Limb (tissue), 2 donors: ENCODE measurements at regions not wholly inside any gene's neighbourhood (a gene's known extent, or its start where the extent isn't known, plus 50 kb on each side); places are given as distances from the start of the nearest gene placed in this dataset.
"Not testable (repeated sequence)": the region's sequence is repeated elsewhere in the genome, so short reads cannot be mapped to it uniquely, and the experiment has no call there.

Experiments
- DNase-seq, 2 donors: peaks; one replicate each; pipeline ENCODE4 v3.0.0-alpha.2; 2016; ENCODE audit errors: extremely low spot score in 2 of 2

DNA sequence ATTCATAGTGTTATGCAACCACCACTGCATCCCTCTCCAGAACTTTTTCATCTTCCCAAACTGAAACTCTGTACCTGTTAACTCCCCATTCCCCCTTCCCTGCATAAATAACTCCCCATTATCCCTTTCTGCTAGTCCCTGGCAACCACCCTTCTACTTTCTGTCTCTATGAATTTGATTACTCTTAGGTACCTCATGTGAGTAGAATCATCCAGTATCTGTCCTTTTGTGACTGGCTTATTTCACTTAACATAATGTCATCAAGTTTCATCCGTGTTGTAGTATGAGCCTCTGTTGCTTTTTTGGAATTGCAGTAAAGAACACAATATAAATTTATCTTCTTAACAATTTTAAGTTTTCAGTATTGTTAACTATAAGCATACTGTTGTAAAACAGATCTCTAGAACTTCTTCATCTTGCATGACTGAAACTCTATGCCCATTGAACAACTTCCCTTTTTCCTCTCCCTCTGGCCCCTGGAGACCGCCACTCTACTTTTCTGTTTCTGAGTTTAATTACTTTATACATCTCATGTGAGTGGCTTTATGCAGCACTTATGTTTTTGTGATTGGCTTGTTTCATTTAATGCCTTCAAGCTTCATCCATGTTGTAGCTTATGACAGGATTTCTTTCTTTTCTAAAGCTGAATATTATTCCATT, 87.3 kb upstream of the ABCC4 start:
- no peak for DNase-seq

DNA sequence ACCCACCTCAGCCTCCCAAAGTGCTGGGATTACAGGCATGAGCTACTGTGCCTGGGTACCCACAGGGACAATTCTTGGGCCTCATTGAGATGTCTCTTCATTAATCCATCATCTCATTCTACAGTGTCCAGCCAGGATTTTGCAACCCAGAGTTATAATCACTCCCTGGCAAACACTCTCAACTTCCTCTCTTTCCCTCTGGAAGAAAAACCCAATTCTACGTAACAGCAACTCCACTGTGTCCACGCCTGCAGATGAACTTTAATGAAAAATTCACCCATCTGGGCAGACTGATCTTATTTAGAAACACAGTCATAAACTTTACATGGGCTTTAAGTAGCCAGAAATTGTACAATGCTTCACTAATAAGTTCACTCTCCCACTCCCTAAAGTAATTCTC, 90.1 kb upstream of the ABCC4 start:
- DNase-seq: no peak

DNA sequence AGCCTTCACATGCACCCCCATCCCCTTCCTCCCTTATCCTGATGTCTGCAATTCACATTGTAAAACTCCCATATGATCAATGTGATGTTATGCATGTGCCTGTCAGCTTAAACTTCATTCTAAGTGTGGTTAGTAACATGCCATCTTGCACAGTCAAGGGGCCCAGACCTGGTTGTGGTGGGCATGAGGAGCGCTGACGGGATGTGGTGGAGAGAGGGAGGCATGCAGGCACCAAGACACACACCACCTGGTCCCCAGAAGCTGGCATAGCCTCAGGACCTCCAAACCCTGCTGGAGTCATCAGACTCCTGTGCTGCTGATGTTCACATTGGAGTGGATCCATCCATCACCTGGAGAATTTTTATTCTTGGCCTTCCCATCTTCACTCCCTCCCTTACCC, 90.5 kb upstream of the ABCC4 start:
- DNase-seq: no peak

DNA sequence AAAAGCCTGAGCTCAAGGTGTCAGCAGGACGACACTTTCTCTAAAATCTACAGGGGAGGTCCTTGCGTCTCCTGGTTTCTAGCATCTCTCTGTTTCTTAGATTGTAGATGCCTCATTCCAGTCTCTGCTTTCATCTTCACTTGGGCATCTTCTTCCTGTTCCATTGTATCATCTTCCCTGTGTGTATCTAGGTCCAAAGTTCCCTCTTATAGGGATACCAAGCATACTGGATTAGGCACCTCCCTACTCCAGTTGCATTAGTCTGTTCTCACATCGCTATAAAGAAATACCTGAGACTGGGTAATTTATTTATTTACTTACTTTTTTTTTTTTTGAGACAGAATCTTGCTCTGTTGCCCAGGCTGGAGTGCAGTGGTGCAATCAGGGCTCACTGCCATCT, 91.3 kb upstream of the ABCC4 start:
- DNase-seq: no peak

GRCh38 chr13:95403349-95404140, 102.3 kb upstream of the ABCC4 start:
- DNase-seq: no peak

DNA sequence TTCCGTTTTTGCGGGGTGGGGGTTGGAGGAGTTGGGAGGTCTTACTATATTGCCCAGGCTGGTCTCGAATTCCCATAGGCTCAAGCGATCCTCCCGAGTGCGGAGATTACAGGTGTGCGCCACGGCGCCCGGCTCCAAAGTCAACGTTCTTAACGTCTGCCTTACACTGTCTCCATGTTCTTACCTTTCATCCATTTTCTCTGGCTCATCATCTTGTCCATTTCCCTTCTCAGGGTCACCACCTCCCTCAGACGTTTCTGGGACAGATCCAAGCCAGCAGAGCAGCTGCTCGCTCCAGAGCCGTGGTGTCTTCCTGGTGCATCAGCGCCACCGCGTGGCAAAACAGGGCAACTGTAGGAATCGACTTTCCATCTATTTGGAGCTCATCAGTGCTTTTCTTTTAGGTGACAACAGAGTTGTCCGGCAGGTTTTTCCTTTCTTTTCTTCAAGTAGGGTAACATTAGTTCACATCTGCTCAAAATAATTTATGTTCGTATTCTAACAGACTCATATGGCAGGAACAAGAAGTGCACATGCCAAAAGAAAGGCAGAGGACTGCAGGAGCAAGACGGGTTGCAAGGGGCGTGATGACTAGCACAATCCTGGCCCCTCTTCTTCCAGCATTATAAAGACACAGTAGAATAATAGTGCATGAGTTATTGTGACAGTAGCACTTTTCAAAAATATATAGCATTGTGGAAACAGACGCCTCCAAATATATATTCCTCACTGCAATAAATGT, 103.1 kb upstream of the ABCC4 start:
- DNase-seq: peak; percentile 87 to 89

DNA sequence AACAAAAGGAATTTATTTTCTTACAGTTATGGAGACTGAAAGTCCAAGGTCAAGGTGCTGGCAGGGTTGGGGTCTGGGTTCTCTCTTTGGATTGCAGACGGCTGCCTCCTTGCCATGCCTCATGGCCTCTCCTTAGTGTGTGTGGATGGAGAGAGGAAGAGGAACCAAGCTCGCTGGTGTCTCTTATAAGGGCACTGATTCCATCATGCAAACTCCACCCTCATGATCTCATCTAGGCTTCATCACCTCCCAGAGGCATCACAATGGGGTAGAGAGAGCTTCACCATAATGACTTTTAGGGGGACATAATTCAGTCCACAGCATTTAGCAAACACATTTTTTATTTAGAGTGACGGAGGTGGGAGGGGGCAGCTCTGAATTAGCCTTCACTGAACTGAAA, 104.9 kb upstream of the ABCC4 start:
- no peak for DNase-seq

GRCh38 chr13:95411428-95412040, 110.3 kb upstream of the ABCC4 start:
- DNase-seq: no peak

DNA sequence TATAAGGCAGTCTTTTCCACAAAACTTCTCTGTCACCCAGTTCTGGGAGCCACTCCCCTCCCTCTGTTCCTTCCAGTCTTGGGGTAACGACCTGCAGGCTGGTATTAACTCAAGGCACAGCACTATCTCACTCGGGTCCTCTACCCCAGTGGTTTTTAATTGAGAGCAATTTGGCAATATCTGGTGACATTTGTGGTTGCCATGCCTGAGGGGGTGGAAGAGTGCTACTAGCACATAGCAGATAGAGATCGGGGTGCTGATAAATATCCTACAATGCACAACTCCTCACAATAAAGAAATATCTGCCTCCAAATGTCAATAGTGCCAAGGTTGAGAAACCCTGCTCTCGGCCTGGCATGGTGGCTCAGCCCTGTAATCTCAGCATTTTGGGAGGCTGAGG, 117.7 kb upstream of the ABCC4 start:
- DNase-seq: no peak

- DNase-seq: no peak
These were observed 119.2 kb upstream of the ABCC4 start for GRCh38 chr13:95420501-95420900.

DNA sequence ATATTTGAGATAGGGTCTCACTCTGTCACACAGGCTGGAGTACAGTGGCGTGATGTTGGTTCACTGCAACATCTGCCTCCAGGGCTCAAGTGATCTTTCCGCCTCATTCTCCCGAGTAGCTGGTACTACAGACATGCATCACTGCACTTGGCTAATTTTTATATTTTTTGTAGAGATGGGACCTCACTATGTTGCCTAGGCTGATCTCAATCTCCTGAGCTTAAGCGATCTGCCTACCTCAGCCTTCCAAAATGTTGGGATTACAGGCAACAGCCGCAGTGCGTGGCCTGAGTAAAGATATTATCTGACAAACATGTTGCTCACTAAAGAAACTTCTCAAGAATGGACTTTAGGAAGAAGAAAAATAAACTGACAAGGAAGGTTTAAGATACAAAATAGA, 125.4 kb upstream of the ABCC4 start:
- DNase-seq: no peak

- DNase-seq: not testable (repeated sequence)
These were observed 122.0 kb upstream of the CLDN10 start for GRCh38 chr13:95430525-95430924.

DNA sequence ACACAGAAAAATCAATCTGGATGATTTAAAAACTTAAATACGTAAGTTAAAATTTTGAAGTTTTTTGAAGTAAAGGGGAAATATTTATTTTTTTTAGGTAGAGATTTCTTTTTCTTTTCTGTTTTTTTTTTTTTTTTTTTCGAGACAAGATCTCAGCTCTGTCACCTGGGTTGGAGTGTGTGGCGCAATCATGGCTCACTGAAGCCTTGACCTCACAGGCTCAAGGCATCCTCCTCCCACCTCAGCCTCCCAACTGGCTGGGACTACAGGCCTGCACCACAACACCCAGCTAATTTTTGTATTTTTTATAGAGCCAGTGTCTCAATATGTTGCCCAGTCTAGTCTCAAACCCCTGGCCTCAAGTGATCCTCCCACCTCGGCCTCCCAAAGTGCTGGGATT, 120.4 kb upstream of the CLDN10 start:
- DNase-seq: no peak

GRCh38 chr13:95433537-95433936, 119.0 kb upstream of the CLDN10 start:
- no peak for DNase-seq

DNA sequence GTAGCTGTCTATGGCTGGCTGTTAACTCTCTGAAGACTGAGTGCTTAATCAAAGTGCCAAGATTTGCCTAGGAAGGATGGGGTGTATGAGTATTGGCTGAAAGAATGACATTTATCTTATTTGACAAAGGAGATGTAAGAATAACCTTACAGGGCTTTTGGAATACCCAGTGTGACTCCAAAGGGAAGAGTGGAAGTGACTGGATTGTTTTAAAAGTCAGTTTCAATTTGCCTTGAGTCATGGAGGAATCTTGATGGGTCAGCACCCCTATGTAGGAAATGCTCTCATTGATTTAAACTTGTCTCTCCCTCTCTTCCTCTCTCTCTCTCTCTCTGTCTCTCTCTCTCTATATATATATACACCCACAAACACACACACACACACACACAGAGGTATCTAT, 118.4 kb upstream of the CLDN10 start:
- DNase-seq: no peak

DNA sequence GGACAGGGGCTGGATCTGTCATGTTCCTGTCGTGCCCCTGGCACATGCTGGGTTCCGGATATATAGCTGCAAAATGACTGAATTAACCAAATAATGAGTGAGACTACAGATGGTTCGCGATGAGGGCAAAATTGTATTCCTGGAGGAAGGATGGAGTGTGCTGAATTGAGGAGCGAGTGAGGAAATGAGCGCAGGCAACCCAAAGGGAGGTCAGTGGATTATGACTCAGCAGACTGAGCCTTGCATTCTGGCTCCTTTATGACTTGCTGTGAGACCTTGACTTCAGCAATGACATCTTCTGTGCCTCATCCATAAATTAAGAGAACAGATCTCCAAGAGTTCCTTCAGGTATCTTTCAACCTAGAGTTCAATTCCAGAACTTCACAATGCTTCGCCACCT, 115.0 kb upstream of the CLDN10 start:
- DNase-seq: no peak

- no peak for DNase-seq
These were observed 114.2 kb upstream of the CLDN10 start for GRCh38 chr13:95438297-95438696.

- no peak for DNase-seq
These were observed 112.0 kb upstream of the CLDN10 start for GRCh38 chr13:95440441-95441088.

- no peak for DNase-seq
These were observed 111.2 kb upstream of the CLDN10 start for GRCh38 chr13:95441326-95441725.

GRCh38 chr13:95444006-95444730, 108.4 kb upstream of the CLDN10 start:
- DNase-seq: no peak

- no peak for DNase-seq
These were observed 107.4 kb upstream of the CLDN10 start for GRCh38 chr13:95445131-95445530.
